ENCODE measurements at regions not wholly inside any gene's neighbourhood (a gene's known extent, or its start where the extent isn't known, plus 50 kb on each side); places are given as distances from the start of the nearest gene placed in this dataset.

DNA sequence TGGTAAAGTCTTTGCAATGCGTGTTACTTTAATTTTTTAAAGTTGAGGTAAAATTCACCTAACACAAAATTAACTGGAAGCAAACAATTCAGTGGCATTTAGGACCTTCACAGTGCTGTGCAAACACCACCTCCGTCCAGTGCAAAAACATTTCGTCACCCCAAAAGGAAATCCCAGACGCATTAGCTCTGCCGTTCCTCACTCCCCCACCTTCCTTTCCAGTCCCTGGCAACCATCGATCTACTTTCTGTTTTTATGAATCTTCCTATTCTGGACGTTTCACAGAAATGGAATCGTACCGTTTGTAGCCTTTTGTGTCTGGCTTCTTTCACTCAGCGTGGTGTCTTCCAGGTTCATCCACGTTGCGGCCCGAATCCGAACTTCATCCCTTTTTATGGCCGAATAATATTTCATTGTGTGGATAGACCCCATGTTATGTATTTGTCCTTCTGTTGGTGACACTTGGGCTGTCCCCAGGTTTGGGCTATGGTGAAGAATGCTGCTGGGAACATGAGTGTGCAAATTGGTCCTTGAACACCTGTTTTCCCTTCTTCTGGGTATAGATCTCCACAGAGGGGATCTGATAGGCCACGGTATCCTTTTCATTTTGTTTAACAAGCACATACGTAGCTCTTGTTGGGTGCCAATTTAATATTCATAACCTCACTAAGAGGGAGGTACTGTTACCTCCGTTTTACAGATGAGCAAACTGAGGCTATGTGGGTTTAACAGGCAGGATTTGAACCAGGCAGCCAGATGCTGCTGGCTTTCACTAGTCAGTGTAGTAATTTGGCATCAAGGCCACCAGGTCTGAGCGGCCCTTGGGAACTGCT, 232.0 kb upstream of the GSE1 start:
- peaks cover 24% of the 10 kb centered on the region for H3K4me1 ChIP-seq (ENCODE audit: control insufficient read depth, extremely low read depth, insufficient read depth, low read length)
- H3K27ac ChIP-seq (ENCODE audit: control insufficient read depth, insufficient read depth, low read length), result no peak overlapping the region

DNA sequence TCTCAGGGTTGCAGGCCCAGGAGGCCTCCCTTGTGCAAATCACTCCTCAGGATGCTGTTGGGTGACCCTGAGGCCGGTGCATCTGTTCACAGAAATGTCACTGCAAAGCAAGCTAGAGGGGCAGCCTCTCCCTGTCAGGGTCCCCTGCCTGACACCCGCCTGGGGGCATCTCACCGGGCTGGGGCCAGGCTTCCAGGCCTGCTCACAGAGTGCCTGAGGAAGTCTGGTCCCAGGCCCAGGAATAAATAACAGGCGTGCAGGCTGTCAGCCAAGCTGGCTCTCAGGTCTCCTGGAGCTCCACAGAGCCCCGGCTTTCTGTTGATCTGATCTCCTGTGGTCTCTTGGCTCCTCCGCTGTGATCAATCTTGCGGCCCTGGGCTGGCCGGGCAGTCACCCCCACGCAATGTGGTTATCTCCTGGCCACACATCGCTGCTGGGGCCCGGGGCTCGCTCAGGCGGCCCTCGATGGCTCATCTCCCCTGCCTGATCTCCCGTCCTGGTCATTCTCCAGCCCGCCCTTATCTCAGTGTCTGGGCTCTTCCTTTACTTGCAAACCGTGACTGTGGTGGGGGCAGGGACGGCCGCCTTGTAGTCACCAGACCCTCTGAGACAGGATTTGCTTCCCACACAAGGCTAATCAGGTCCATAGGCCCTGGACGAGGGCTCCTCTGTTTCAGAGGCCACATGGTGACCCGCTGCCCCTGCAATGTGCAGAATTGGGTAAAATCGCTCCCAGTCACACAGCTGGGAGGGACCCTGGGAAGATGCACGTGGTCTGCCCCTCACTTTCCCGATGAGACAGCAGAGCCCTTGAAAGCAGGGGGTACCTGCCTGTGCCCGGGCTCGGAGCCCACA, 231.2 kb upstream of the GSE1 start:
- TF ChIP-seq EZH2 (IDR thresholded peaks at IDR 0.05; ENCODE audit: low read length), result no peak
- TF ChIP-seq, protein P1, sequence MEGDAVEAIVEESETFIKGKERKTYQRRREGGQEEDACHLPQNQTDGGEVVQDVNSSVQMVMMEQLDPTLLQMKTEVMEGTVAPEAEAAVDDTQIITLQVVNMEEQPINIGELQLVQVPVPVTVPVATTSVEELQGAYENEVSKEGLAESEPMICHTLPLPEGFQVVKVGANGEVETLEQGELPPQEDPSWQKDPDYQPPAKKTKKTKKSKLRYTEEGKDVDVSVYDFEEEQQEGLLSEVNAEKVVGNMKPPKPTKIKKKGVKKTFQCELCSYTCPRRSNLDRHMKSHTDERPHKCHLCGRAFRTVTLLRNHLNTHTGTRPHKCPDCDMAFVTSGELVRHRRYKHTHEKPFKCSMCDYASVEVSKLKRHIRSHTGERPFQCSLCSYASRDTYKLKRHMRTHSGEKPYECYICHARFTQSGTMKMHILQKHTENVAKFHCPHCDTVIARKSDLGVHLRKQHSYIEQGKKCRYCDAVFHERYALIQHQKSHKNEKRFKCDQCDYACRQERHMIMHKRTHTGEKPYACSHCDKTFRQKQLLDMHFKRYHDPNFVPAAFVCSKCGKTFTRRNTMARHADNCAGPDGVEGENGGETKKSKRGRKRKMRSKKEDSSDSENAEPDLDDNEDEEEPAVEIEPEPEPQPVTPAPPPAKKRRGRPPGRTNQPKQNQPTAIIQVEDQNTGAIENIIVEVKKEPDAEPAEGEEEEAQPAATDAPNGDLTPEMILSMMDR (optimal IDR thresholded peaks at IDR 0.05 in 1 of 3, IDR thresholded peaks at IDR 0.05 in 1 of 3, conservative IDR thresholded peaks at IDR 0.05 in 1 of 3; ENCODE audit: extremely low read depth in 1 of 3, insufficient read depth in 2 of 3, low read length in 3 of 3), result no peak
- dilution Hi-C loops (cut with MboI; ENCODE audit: extremely low pct_ligation_motif_present, low sequenced_read_pairs), result no loop called here
- Histone ChIP-seq H4K20me1 (ENCODE audit: control insufficient read depth, extremely low read depth, insufficient read depth, low read length) (no peaks in the 10 kb centered on the region), H3K4me2 (ENCODE audit: control insufficient read depth, extremely low read depth, insufficient read depth, low read depth, low read length) (no peak overlapping the region), H3K36me3 (ENCODE audit: control insufficient read depth in 2 of 2, extremely low read depth in 1 of 2, insufficient read depth in 2 of 2, low read length in 2 of 2) (no peaks in the 10 kb centered on the region), H3K9ac (ENCODE audit: control insufficient read depth, extremely low read depth, insufficient read depth, low read length) (no peak overlapping the region), H3K79me2 (ENCODE audit: control insufficient read depth, insufficient read depth, low read length) (no peaks in the 10 kb centered on the region), H3K27ac (ENCODE audit: control insufficient read depth, insufficient read depth, low read length) (no peak overlapping the region), H2AFZ (ENCODE audit: control insufficient read depth, low read length) (no peak overlapping the region), H3K4me3 (ENCODE audit: control insufficient read depth in 2 of 3, extremely low read depth in 1 of 3, insufficient read depth in 2 of 3, low read depth in 1 of 3, low read length in 3 of 3) (no peak overlapping the region), H3K9me1 (ENCODE audit: control insufficient read depth, extremely low read depth, insufficient read depth, low read length) (no peaks in the 10 kb centered on the region), H3K27me3 (ENCODE audit: control insufficient read depth, extremely low read depth, insufficient read depth, low read length) (peaks cover 23% of the 10 kb centered on the region), H3K4me1 (ENCODE audit: control insufficient read depth, extremely low read depth, insufficient read depth, low read length) (peaks cover 22% of the 10 kb centered on the region), H3K9me3 (ENCODE audit: control insufficient read depth, low read depth, low read length) (no peaks in the 10 kb centered on the region)
- FAIRE-seq (no peak), DNase-seq (ENCODE audit: low read depth, low spot score) (no peak)

More for the DNA sequence above, 232.0 kb upstream of the GSE1 start:
- H3K27me3 ChIP-seq (ENCODE audit: control insufficient read depth, extremely low read depth, insufficient read depth, low read length), result peaks cover 25% of the 10 kb centered on the region
- no peak overlapping the region for H3K9ac ChIP-seq (ENCODE audit: control insufficient read depth, extremely low read depth, insufficient read depth, low read length)
- no peak overlapping the region for H2AFZ ChIP-seq (ENCODE audit: control insufficient read depth, low read length)
- no peaks in the 10 kb centered on the region for H4K20me1 ChIP-seq (ENCODE audit: control insufficient read depth, extremely low read depth, insufficient read depth, low read length)
- DNase-seq (ENCODE audit: low read depth, low spot score) (no peak), FAIRE-seq (no peak)
- no peak overlapping the region for H3K4me3 ChIP-seq (ENCODE audit: control insufficient read depth in 2 of 3, extremely low read depth in 1 of 3, insufficient read depth in 2 of 3, low read depth in 1 of 3, low read length in 3 of 3)
- H3K9me1 ChIP-seq (ENCODE audit: control insufficient read depth, extremely low read depth, insufficient read depth, low read length), result no peaks in the 10 kb centered on the region
- no peaks in the 10 kb centered on the region for H3K9me3 ChIP-seq (ENCODE audit: control insufficient read depth, low read depth, low read length)
- H3K4me2 ChIP-seq (ENCODE audit: control insufficient read depth, extremely low read depth, insufficient read depth, low read depth, low read length), result no peak overlapping the region
- dilution Hi-C loops (cut with MboI; ENCODE audit: extremely low pct_ligation_motif_present, low sequenced_read_pairs), result no loop called here
- H3K36me3 ChIP-seq (ENCODE audit: control insufficient read depth in 2 of 2, extremely low read depth in 1 of 2, insufficient read depth in 2 of 2, low read length in 2 of 2), result no peaks in the 10 kb centered on the region
- no peak for TF ChIP-seq EZH2 (IDR thresholded peaks at IDR 0.05; ENCODE audit: low read length)
- TF ChIP-seq, protein P1 (optimal IDR thresholded peaks at IDR 0.05 in 1 of 3, IDR thresholded peaks at IDR 0.05 in 1 of 3, conservative IDR thresholded peaks at IDR 0.05 in 1 of 3; ENCODE audit: extremely low read depth in 1 of 3, insufficient read depth in 2 of 3, low read length in 3 of 3), result no peak
- H3K79me2 ChIP-seq (ENCODE audit: control insufficient read depth, insufficient read depth, low read length), result no peaks in the 10 kb centered on the region
